ENCODE measurements at regions not wholly inside any gene's neighbourhood (a gene's known extent, or its start where the extent isn't known, plus 50 kb on each side); places are given as distances from the start of the nearest gene placed in this dataset.

- Mint-ChIP-seq H3K36me3 (ENCODE audit: insufficient read depth) (no peaks in the 10 kb centered on the region), H3K4me3 (ENCODE audit: low read depth) (no peak overlapping the region), H3K4me1 (ENCODE audit: low read depth) (no peaks in the 10 kb centered on the region), H3K9me3 (ENCODE audit: low read depth) (no peaks in the 10 kb centered on the region), H3K27ac (no peak overlapping the region), H3K27me3 (no peaks in the 10 kb centered on the region)
- no peak for TF ChIP-seq CTCF (IDR thresholded peaks at IDR 0.05; ENCODE audit: unreplicated experiment)
- DNase-seq (ENCODE audit: low spot score, unreplicated experiment) = no peak
Observed at GRCh38 chr2:144607891-144608521, 88.1 kb upstream of the ZEB2 start.

DNA sequence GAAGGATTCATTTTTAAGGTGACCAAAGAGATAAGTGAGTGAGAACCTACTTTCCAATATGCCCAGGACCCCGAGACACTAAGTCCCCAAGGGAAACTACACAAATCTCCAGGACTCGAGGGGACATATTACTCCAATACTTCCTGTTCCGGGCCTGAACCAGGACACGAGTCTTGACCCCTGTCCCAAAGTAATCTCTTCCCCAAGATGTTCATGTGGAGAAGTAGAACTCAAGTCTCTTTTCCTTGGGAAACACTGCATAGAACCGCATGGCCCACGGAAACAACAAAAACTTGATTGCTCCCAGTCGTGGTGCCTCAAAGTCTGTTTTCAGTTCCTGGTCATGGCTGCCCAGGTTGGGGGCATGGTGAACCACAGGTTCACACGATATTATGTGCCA lies 87.2 kb upstream of the ZEB2 start:
- no peak for DNase-seq (ENCODE audit: low spot score, unreplicated experiment)
- Mint-ChIP-seq H3K36me3 (ENCODE audit: insufficient read depth) (no peaks in the 10 kb centered on the region), H3K27ac (no peak overlapping the region), H3K27me3 (no peaks in the 10 kb centered on the region), H3K4me3 (ENCODE audit: low read depth) (no peak overlapping the region), H3K9me3 (ENCODE audit: low read depth) (no peaks in the 10 kb centered on the region), H3K4me1 (ENCODE audit: low read depth) (no peaks in the 10 kb centered on the region)
- TF ChIP-seq CTCF (IDR thresholded peaks at IDR 0.05; ENCODE audit: unreplicated experiment) = no peak

DNA sequence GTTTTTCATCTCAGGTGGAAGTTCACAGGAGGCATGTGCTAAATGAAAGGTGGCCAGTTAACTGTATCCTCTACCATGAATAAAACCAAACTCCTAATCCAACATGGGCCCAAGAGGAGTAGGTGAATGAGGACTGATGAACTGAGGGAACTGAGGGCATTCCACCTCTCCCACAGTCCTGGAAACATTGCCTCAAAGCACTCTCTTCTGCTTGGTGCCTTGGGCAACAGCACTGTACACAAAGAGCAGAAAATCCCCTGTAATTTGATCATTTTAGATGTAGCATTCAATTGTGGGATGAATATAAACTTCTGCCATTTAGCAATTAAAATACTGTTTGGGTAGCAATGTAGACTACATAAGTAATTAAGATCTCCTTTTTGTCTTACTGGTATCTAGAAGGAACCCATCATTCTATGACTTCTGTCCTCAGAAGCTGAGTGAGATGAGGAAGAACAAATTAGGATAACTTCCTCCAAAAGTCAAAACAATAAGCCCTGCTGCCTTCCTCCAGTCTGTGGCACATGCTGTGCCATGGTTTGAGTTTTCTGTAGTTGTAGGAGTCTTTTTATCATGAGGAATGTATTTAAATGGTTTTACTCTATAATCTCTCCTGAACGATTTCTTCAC lies 86.7 kb upstream of the ZEB2 start:
- no peak for DNase-seq (ENCODE audit: low spot score, unreplicated experiment)
- Mint-ChIP-seq H3K36me3 (ENCODE audit: insufficient read depth) (no peaks in the 10 kb centered on the region), H3K27ac (no peak overlapping the region), H3K4me3 (ENCODE audit: low read depth) (no peak overlapping the region), H3K9me3 (ENCODE audit: low read depth) (no peaks in the 10 kb centered on the region), H3K4me1 (ENCODE audit: low read depth) (no peaks in the 10 kb centered on the region), H3K27me3 (no peaks in the 10 kb centered on the region)
- TF ChIP-seq CTCF (IDR thresholded peaks at IDR 0.05; ENCODE audit: unreplicated experiment) = no peak

DNA sequence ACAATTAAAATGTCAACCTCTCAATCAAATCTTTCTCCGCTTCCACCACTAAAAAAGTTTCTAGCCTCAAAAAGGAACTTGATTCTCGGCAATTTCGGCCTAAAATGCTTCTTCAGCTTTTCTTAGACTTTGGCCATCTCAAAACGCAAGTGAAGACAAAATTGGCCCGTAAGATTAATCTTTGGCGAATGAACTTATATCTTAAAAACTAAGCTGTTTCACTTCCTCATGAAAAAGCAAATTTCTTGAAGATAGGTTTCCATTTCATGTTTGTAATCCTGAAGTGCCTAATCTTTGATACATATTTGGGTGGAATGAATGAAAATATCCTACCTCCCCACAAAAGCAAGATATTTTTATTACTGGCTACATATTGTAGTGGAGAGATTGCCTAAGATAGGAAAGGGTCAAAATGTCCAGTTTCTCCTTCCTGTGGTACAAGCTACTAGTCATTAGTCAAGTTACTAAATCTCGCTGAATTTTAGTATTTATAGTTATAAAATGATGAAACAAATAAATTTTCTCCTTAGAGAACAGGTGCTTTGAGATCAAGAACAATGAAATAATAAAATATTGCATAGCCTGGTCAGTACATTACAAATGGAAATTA lies 85.4 kb upstream of the ZEB2 start:
- Mint-ChIP-seq H3K9me3 (ENCODE audit: low read depth) (no peaks in the 10 kb centered on the region), H3K4me3 (ENCODE audit: low read depth) (no peak overlapping the region), H3K27me3 (no peaks in the 10 kb centered on the region), H3K36me3 (ENCODE audit: insufficient read depth) (no peaks in the 10 kb centered on the region), H3K4me1 (ENCODE audit: low read depth) (no peaks in the 10 kb centered on the region), H3K27ac (no peak overlapping the region)
- no peak for TF ChIP-seq CTCF (IDR thresholded peaks at IDR 0.05; ENCODE audit: unreplicated experiment)
- DNase-seq (ENCODE audit: low spot score, unreplicated experiment) = no peak

- no peak for TF ChIP-seq CTCF (IDR thresholded peaks at IDR 0.05; ENCODE audit: unreplicated experiment)
- no peaks in the 10 kb centered on the region for H3K9me3 Mint-ChIP-seq (ENCODE audit: low read depth)
- DNase-seq (ENCODE audit: low spot score, unreplicated experiment) = no peak
- no peaks in the 10 kb centered on the region for H3K36me3 Mint-ChIP-seq (ENCODE audit: insufficient read depth)
- H3K4me3 Mint-ChIP-seq (ENCODE audit: low read depth) = no peak overlapping the region
- no peak overlapping the region for H3K27ac Mint-ChIP-seq
- no peaks in the 10 kb centered on the region for H3K4me1 Mint-ChIP-seq (ENCODE audit: low read depth)
- no peaks in the 10 kb centered on the region for H3K27me3 Mint-ChIP-seq
Observed at GRCh38 chr2:144603334-144603733, 83.4 kb upstream of the ZEB2 start.

Measured in progenitor cell of endocrine pancreas (in vitro differentiated cells).